SK-N-SH treated with all-trans-retinoic acid at 6 μM for 48 hours (cell line): ENCODE measurements at regions not wholly inside any gene's neighbourhood (a gene's known extent, or its start where the extent isn't known, plus 50 kb on each side); places are given as distances from the start of the nearest gene placed in this dataset.

Experiments
- ATAC-seq: fragments of 200-7000 bp; cut with Tn5 transposase; 3 replicates; pipeline ENCODE4 v1.9.1; 2020; ENCODE audit warnings: mild to moderate bottlenecking, moderate library complexity
- ARNTL ChIP-seq: fragments of 450-650 bp; formaldehyde crosslinking; IDR thresholded peaks from 2 replicates; pipeline ENCODE4 v1.5.0; 2020; ENCODE audit warnings: low read depth, mild to moderate bottlenecking, moderate library complexity, borderline replicate concordance
- BACH2 ChIP-seq: fragments of 250-450 bp; sonication (Bioruptor Pico); IDR thresholded peaks from 2 replicates; pipeline ENCODE4 v1.9.0; 2021; ENCODE audit warnings: mild to moderate bottlenecking, borderline replicate concordance
- CSDC2 ChIP-seq: fragments of 250-450 bp; sonication (Bioruptor Pico); IDR thresholded peaks from 2 replicates; pipeline ENCODE4 v1.5.0; 2020; ENCODE audit warnings: mild to moderate bottlenecking, moderate library complexity
- ESRRG ChIP-seq: fragments of 250-450 bp; sonication (Bioruptor Pico); IDR thresholded peaks from 2 replicates; pipeline ENCODE4 v1.6.1; 2021; ENCODE audit warnings: mild to moderate bottlenecking
- GLIS3 ChIP-seq: fragments of 250-450 bp; sonication (Bioruptor Pico); IDR thresholded peaks from 2 replicates; pipeline ENCODE4 v1.5.0; 2020; ENCODE audit warnings: mild to moderate bottlenecking, moderate library complexity
- ISL1 ChIP-seq: fragments of 250-450 bp; sonication (Bioruptor Pico); IDR thresholded peaks from 2 replicates; pipeline ENCODE4 v2.1.2; 2022; ENCODE audit warnings: mild to moderate bottlenecking, moderate library complexity
- OSR1 ChIP-seq: fragments of 250-450 bp; sonication (Bioruptor Pico); IDR thresholded peaks from 2 replicates; pipeline ENCODE4 v1.8.0; 2022; ENCODE audit warnings: moderate library complexity, mild to moderate bottlenecking, inconsistent platforms
- PPARA ChIP-seq: fragments of 250-450 bp; sonication (Bioruptor Pico); IDR thresholded peaks from 2 replicates; pipeline ENCODE4 v1.5.0; 2020; ENCODE audit warnings: mild to moderate bottlenecking, borderline replicate concordance
- RARB ChIP-seq: fragments of 250-450 bp; sonication (Bioruptor Pico); IDR thresholded peaks from 2 replicates; pipeline ENCODE4 v1.8.0; 2021; ENCODE audit warnings: mild to moderate bottlenecking, moderate library complexity
- SNAI2 ChIP-seq: fragments of 250-450 bp; sonication (Bioruptor Pico); IDR thresholded peaks from 2 replicates; pipeline ENCODE4 v1.5.0; 2020; ENCODE audit warnings: mild to moderate bottlenecking, moderate library complexity
- TCF4 ChIP-seq: fragments of 250-450 bp; sonication (Bioruptor Pico); IDR thresholded peaks from 2 replicates; pipeline ENCODE4 v1.8.0; 2021; ENCODE audit warnings: mild to moderate bottlenecking, moderate library complexity, borderline replicate concordance
- TOX ChIP-seq: fragments of 250-450 bp; sonication (Bioruptor Pico); IDR thresholded peaks from 2 replicates; pipeline ENCODE4 v1.8.0; 2021; ENCODE audit warnings: mild to moderate bottlenecking, moderate library complexity, borderline replicate concordance
- ZC3H10 ChIP-seq: fragments of 250-450 bp; sonication (Bioruptor Pico); IDR thresholded peaks from 2 replicates; pipeline ENCODE4 v1.5.1; 2021; ENCODE audit warnings: mild to moderate bottlenecking, moderate library complexity
- ZFP3 ChIP-seq: fragments of 250-450 bp; sonication (Bioruptor Pico); IDR thresholded peaks from 2 replicates; pipeline ENCODE4 v1.5.0; 2020; ENCODE audit warnings: mild to moderate bottlenecking, moderate library complexity
- ZFP30 ChIP-seq: fragments of 450-650 bp; formaldehyde crosslinking; IDR thresholded peaks from 2 replicates; pipeline ENCODE4 v1.5.0; 2022; ENCODE audit warnings: mild to moderate bottlenecking, moderate library complexity
- ZNF565 ChIP-seq: fragments of 450-650 bp; formaldehyde crosslinking; conservative IDR thresholded peaks from 2 replicates; pipeline ENCODE4 v1.5.0; 2020; ENCODE audit warnings: low read depth, mild to moderate bottlenecking, moderate library complexity
- ZNF70 ChIP-seq: fragments of 450-650 bp; formaldehyde crosslinking; IDR thresholded peaks from 2 replicates; pipeline ENCODE4 v1.5.0; 2020; ENCODE audit warnings: mild to moderate bottlenecking, moderate library complexity
- ZNF8 ChIP-seq: fragments of 450-650 bp; formaldehyde crosslinking; IDR thresholded peaks from 2 replicates; pipeline ENCODE4 v1.5.0; 2020; ENCODE audit warnings: mild to moderate bottlenecking, moderate library complexity
- TF ChIP-seq, protein P1 (sequence below): fragments of 250-450 bp; sonication (Bioruptor Pico); IDR thresholded peaks from 2 replicates; pipeline ENCODE4 v1.5.1; 2020; ENCODE audit warnings: low read depth, mild to moderate bottlenecking, moderate library complexity
- TF ChIP-seq, protein P2 (sequence below): fragments of 250-450 bp; sonication (Bioruptor Pico); IDR thresholded peaks from 2 replicates; pipeline ENCODE4 v1.5.1; 2021; ENCODE audit warnings: mild to moderate bottlenecking, moderate library complexity
- TF ChIP-seq, protein P3 (sequence below): fragments of 250-450 bp; sonication (Bioruptor Pico); IDR thresholded peaks from 2 replicates; pipeline ENCODE4 v1.8.0; 2020; ENCODE audit warnings: mild to moderate bottlenecking, moderate library complexity, borderline replicate concordance
- TF ChIP-seq, protein P4 (sequence below): fragments of 250-450 bp; sonication (Bioruptor Pico); IDR thresholded peaks from 2 replicates; pipeline ENCODE4 v1.8.0; 2021; ENCODE audit warnings: low read depth, mild to moderate bottlenecking, moderate library complexity, borderline replicate concordance
- TF ChIP-seq, protein P5 (sequence below): fragments of 250-450 bp; sonication (Bioruptor Pico); IDR thresholded peaks from 2 replicates; pipeline ENCODE4 v1.5.0; 2020; ENCODE audit warnings: mild to moderate bottlenecking, moderate library complexity

DNA sequence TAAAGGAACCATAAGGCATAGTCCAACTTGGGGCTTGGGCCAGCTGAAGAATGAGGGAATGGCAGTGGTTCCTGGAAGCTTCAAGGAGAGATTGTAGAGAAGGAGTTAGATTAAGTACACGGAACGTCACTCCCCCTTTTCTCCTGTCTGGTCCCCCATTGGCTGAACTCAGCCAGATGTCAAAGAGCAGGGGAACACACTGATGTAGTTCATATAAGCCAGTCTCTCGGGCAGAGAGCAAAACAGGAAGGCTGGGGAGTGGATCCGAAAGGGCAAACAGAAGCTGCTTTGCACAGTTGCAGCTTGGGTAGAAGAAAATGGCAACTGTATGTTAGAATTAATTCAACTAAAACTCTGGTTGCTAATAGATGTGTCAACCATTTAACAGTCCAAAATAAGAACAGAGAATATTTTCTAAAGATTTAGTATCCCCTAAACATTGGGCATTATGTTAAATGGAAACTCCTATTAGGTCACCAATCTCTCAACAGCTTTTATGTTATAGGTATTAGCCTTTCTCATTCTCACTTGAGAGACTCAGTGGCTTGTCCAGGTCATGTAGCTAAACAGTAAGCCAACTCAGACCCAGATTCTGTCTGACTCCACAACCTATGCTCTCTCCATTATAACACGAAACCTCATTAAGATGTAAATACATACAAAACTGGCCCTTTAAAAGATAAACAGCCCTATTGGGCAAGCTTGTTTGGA lies 600.7 kb upstream of the USP24 start:
- no peak for TF ChIP-seq TCF4 (CRISPR knock-in tag)
- TF ChIP-seq ZNF8 (CRISPR knock-in tag): no peak
- TF ChIP-seq ZFP3 (CRISPR knock-in tag): no peak
- TF ChIP-seq, protein P1, sequence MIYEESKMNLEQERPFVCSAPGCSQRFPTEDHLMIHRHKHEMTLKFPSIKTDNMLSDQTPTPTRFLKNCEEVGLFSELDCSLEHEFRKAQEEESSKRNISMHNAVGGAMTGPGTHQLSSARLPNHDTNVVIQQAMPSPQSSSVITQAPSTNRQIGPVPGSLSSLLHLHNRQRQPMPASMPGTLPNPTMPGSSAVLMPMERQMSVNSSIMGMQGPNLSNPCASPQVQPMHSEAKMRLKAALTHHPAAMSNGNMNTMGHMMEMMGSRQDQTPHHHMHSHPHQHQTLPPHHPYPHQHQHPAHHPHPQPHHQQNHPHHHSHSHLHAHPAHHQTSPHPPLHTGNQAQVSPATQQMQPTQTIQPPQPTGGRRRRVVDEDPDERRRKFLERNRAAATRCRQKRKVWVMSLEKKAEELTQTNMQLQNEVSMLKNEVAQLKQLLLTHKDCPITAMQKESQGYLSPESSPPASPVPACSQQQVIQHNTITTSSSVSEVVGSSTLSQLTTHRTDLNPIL (CRISPR knock-in tag): no peak
- no peak for TF ChIP-seq PPARA (CRISPR knock-in tag)
- TF ChIP-seq, protein P2, sequence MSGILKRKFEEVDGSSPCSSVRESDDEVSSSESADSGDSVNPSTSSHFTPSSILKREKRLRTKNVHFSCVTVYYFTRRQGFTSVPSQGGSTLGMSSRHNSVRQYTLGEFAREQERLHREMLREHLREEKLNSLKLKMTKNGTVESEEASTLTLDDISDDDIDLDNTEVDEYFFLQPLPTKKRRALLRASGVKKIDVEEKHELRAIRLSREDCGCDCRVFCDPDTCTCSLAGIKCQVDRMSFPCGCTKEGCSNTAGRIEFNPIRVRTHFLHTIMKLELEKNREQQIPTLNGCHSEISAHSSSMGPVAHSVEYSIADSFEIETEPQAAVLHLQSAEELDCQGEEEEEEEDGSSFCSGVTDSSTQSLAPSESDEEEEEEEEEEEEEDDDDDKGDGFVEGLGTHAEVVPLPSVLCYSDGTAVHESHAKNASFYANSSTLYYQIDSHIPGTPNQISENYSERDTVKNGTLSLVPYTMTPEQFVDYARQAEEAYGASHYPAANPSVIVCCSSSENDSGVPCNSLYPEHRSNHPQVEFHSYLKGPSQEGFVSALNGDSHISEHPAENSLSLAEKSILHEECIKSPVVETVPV (CRISPR knock-in tag): no peak
- TF ChIP-seq RARB (CRISPR knock-in tag): no peak
- no peak for TF ChIP-seq ZFP30 (CRISPR knock-in tag)
- TF ChIP-seq BACH2: no peak
- TF ChIP-seq, protein P3, sequence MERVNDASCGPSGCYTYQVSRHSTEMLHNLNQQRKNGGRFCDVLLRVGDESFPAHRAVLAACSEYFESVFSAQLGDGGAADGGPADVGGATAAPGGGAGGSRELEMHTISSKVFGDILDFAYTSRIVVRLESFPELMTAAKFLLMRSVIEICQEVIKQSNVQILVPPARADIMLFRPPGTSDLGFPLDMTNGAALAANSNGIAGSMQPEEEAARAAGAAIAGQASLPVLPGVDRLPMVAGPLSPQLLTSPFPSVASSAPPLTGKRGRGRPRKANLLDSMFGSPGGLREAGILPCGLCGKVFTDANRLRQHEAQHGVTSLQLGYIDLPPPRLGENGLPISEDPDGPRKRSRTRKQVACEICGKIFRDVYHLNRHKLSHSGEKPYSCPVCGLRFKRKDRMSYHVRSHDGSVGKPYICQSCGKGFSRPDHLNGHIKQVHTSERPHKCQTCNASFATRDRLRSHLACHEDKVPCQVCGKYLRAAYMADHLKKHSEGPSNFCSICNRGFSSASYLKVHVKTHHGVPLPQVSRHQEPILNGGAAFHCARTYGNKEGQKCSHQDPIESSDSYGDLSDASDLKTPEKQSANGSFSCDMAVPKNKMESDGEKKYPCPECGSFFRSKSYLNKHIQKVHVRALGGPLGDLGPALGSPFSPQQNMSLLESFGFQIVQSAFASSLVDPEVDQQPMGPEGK (CRISPR knock-in tag): no peak
- TF ChIP-seq ZC3H10: no peak
- no peak for TF ChIP-seq CSDC2 (CRISPR knock-in tag)
- no peak for TF ChIP-seq ZNF70 (CRISPR knock-in tag)
- no peak for TF ChIP-seq GLIS3 (CRISPR knock-in tag)
- TF ChIP-seq ESRRG: no peak
- TF ChIP-seq, protein P4, sequence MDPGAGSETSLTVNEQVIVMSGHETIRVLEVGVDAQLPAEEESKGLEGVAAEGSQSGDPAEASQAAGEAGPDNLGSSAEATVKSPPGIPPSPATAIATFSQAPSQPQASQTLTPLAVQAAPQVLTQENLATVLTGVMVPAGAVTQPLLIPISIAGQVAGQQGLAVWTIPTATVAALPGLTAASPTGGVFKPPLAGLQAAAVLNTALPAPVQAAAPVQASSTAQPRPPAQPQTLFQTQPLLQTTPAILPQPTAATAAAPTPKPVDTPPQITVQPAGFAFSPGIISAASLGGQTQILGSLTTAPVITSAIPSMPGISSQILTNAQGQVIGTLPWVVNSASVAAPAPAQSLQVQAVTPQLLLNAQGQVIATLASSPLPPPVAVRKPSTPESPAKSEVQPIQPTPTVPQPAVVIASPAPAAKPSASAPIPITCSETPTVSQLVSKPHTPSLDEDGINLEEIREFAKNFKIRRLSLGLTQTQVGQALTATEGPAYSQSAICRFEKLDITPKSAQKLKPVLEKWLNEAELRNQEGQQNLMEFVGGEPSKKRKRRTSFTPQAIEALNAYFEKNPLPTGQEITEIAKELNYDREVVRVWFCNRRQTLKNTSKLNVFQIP (CRISPR knock-in tag): no peak
- TF ChIP-seq, protein P5, sequence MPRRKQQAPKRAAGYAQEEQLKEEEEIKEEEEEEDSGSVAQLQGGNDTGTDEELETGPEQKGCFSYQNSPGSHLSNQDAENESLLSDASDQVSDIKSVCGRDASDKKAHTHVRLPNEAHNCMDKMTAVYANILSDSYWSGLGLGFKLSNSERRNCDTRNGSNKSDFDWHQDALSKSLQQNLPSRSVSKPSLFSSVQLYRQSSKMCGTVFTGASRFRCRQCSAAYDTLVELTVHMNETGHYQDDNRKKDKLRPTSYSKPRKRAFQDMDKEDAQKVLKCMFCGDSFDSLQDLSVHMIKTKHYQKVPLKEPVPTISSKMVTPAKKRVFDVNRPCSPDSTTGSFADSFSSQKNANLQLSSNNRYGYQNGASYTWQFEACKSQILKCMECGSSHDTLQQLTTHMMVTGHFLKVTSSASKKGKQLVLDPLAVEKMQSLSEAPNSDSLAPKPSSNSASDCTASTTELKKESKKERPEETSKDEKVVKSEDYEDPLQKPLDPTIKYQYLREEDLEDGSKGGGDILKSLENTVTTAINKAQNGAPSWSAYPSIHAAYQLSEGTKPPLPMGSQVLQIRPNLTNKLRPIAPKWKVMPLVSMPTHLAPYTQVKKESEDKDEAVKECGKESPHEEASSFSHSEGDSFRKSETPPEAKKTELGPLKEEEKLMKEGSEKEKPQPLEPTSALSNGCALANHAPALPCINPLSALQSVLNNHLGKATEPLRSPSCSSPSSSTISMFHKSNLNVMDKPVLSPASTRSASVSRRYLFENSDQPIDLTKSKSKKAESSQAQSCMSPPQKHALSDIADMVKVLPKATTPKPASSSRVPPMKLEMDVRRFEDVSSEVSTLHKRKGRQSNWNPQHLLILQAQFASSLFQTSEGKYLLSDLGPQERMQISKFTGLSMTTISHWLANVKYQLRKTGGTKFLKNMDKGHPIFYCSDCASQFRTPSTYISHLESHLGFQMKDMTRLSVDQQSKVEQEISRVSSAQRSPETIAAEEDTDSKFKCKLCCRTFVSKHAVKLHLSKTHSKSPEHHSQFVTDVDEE: no peak
- no peak for TF ChIP-seq ZNF565 (CRISPR knock-in tag)
- TF ChIP-seq SNAI2: no peak
- no peak for TF ChIP-seq OSR1 (CRISPR knock-in tag)
- ATAC-seq: no peak

DNA sequence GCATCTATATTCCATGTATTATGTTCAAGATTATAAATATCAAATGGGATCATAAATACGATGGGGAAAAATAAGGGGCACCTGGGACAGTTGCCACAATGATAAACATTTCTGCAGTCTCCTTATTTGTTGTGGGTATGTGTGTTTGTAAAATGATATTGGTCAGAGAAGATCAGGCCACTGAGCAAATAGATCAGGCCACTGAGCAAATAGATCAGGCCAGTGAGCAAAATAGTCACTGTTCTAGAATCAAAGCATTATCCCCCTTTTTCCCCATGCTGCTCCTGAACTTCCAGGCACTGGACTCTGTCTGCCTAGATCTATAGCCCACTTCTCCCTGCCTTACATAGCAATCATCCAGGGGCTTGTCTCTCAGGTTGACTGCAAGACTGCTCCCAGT lies 599.8 kb upstream of the USP24 start:
- ATAC-seq: no peak
- TF ChIP-seq TOX (CRISPR knock-in tag): no peak
- TF ChIP-seq TCF4 (CRISPR knock-in tag): no peak
- TF ChIP-seq GLIS3 (CRISPR knock-in tag): no peak
- no peak for TF ChIP-seq SNAI2

DNA sequence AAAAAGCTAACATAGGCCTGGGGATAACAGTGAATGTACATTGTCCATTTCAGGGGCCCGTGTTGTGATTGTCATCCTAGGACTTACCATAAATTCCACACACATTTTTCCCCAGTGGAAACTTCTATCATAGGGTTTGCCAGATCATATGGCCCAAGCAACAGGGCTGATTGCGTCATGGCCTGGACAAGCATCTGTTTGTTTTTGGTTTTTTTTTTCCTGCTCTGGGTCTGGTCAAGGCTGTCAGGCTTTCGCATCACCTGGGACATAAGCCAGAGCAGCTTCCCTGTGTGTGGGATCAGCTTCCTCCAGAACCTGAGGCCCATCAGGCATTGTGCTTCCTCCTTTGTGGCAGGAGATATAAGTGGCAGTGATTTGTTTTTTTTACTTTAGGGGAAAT lies 598.5 kb upstream of the USP24 start:
- TF ChIP-seq SNAI2 (no peak), BACH2 (no peak), TOX (CRISPR knock-in tag) (peak; percentile 52; the same call in 1 of the 2 replicates), ZNF8 (CRISPR knock-in tag) (no peak), PPARA (CRISPR knock-in tag) (no peak), ISL1 (CRISPR knock-in tag) (peak; percentile 46), ESRRG (no peak), ARNTL (CRISPR knock-in tag) (no peak), RARB (CRISPR knock-in tag) (no peak)
- TF ChIP-seq, protein P3 (CRISPR knock-in tag): no peak
- TF ChIP-seq, protein P1 (CRISPR knock-in tag): no peak
- TF ChIP-seq, all 23 proteins: peak for 2
- peak; percentile 79 for ATAC-seq
